ENCODE measurements at regions not wholly inside any gene's neighbourhood (a gene's known extent, or its start where the extent isn't known, plus 50 kb on each side); places are given as distances from the start of the nearest gene placed in this dataset.

GRCh38 chr12:123059500-123059899 is 79.0 kb downstream of the ARL6IP4 start:
- TF ChIP-seq EZH2 (IDR thresholded peaks at IDR 0.05; ENCODE audit: low read depth, low read length, severe bottlenecking) = no peak
- no peak for TF ChIP-seq RNF2 (IDR thresholded peaks at IDR 0.05; ENCODE audit: borderline replicate concordance, low read depth, low read length, missing control alignments, poor library complexity, severe bottlenecking)
